Right renal pelvis (tissue), 4 donors: ENCODE measurements at regions not wholly inside any gene's neighbourhood (a gene's known extent, or its start where the extent isn't known, plus 50 kb on each side); places are given as distances from the start of the nearest gene placed in this dataset.

Experiments used
- DNase-seq, 4 donors: peaks; one replicate each; pipeline ENCODE4 v3.0.0-alpha.2; 2013; ENCODE audit warnings: low read depth in 4 of 4, low spot score in 3 of 4, missing footprints in 1 of 4

- no peak for DNase-seq
These were observed 1266.8 kb upstream of the PCDH7 start for GRCh38 chr4:29453303-29453820.

- DNase-seq: no peak
These were observed 1260.2 kb upstream of the PCDH7 start for GRCh38 chr4:29459926-29460325.

GRCh38 chr4:29467044-29467717, 1253.0 kb upstream of the PCDH7 start:
- DNase-seq: no peak
